Activated CD4-positive, alpha-beta T cell treated with anti-CD3 and anti-CD28 coated beads for 24 hours (primary cell): ENCODE measurements at regions not wholly inside any gene's neighbourhood (a gene's known extent, or its start where the extent isn't known, plus 50 kb on each side); places are given as distances from the start of the nearest gene placed in this dataset.
"Not testable (repeated sequence)": the region's sequence is repeated elsewhere in the genome, so short reads cannot be mapped to it uniquely, and the experiment has no call there.

ENCODE experiments used
- DNase-seq, 2 donors: peaks; one replicate each; pipeline ENCODE4 v3.0.0-alpha.2; 2020; ENCODE audit warnings: low read depth in 2 of 2

DNA sequence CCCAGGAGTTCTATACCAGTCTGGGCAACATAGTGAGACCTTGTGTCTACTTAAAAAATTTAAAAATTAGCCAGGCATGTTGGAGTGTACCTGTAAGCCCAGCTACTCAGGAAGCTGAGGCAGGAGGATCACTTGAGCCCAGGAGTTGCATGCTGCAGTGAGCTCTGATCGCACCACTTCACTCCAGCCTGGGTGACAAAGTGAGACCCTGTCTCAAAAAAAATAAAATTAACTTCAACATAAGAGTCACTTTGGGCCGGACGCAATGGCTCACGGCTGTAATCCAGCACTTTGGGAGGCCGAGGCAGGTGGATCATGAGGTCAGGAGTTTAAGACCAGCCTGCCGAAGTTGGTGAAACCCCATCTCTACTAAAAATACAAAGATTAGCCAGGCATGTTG lies 699.1 kb upstream of the AUTS2 start:
- DNase-seq, result not testable (repeated sequence)

- DNase-seq, result no peak
These were observed 698.2 kb upstream of the AUTS2 start for GRCh38 chr7:68900096-68900495.

- no peak for DNase-seq
These were observed 693.6 kb upstream of the AUTS2 start for GRCh38 chr7:68904630-68905029.

- no peak for DNase-seq
These were observed 686.5 kb upstream of the AUTS2 start for GRCh38 chr7:68911754-68912153.

DNA sequence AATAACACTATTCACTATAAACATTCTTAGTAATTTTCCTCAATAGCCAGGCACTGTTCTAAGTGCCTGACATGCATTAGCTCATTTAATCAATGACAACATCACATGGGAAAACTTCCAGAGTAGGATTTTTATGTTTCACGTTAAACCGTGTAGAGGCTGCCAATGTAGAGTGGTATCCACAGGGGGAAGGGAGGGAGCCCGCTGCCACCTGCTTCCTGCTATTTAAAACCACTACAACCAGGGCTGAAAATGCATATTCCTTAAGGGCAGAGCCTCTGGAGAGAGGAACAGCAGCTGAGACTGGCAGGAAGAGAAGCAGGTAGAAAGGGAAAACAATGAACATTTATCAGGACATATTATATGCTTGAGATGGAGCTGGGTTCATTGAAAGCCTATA lies 684.3 kb upstream of the AUTS2 start:
- no peak for DNase-seq

DNA sequence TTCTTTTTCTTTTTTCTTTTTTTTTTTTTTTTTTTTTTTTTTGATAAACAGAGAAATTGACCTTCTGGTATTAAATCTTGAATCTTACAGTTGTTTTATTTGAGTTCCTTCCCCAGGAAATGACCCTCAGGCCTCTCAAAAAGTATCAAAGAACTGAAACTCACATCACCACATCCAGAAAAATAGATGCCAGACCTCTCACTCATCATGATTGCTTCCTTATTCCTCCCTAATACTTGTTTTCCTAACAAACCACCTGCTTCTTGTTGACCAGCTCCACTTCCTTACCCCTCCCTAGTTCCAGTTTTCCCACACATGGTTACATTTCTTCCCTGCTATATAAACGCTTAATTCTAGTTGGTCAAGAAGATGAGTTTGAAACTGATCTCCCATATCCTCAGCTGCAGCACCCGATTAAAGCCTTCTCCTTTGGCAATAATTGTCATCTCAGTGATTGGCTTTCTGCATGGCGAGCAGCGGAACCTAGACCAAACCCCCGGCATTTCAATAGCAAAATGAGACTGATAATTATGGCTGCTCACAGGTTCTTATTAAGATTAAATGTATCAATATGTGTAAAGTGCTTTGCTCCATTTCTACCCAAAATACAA lies 681.1 kb upstream of the AUTS2 start:
- no peak for DNase-seq

DNA sequence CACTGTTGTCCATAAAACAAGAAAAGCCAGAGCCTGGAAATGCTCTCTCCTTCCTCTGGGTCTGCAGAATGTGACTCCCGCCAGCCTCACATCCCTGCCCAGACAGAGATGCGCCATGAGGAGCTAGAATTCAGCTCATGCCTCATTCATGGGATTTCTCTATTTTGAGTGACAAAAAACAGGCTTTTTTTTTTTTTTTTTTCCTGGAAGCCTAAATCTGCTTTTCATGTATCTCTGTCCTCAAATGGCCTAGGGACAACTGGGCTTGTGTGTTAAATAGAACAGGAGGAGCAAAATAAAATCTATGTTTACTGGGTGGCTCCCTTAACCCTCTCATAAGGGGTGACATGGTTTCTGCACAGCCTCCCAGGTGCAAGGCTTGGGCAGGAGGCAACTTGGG lies 679.7 kb upstream of the AUTS2 start:
- no peak for DNase-seq

DNA sequence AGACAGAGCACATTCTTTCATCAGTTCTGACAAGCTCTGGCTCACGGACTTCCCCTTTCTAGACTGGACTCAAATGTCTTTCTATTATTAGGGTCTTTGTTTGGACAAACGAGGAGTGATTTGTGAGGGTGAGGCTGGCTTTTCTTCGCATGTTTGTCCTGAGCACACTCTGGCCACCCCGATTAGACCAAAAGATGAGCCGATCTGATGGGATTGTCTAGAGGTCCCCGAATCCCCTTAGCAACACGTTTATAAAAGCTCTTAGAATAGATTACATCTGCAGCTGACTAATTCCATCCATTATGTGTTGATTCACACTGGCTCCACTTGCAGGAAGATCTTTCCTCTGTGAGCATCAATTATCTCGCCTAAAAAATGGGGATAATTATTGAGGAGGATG lies 675.4 kb upstream of the AUTS2 start:
- DNase-seq, result no peak

DNA sequence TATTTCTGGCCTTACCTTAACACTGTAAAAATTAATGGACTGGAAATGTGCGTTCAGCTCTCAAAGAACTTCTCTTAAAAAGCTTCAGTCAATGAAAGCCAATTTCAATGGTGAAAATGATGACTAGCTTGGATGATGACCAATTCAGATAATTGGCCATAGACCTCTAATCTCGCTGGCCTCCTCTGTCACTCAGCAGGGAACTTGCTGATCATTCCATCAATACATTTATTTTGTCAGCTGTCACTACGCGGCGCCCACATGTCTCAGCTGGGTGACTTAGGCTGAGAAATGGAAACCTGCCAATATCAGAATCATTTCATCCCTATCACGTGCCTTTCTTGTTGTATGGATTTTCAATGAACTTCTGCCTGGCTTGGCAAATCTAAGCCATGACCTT lies 673.0 kb upstream of the AUTS2 start:
- no peak for DNase-seq

DNA sequence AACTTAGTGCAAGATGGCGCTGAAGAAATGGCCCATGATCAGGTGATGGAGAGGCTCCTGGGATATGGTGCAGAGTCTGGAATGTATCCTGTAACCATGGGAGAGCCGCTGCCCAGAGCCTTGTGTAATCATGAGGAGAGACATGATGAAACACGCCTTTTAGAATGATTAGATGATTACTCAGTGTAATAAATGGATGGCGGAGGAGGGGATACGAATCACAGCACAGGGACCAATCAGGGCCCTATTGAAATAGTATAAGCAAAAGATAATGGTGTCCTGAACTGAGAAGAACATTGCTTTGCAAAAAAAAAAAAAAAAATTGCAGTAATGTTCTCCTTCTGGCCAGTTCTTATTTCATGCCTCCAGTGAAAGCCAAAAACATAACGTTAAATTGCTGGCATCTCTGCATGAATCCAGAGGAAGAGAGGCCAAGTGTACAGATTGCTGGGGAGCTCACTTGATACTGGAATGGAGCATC lies 668.5 kb upstream of the AUTS2 start:
- no peak for DNase-seq

DNA sequence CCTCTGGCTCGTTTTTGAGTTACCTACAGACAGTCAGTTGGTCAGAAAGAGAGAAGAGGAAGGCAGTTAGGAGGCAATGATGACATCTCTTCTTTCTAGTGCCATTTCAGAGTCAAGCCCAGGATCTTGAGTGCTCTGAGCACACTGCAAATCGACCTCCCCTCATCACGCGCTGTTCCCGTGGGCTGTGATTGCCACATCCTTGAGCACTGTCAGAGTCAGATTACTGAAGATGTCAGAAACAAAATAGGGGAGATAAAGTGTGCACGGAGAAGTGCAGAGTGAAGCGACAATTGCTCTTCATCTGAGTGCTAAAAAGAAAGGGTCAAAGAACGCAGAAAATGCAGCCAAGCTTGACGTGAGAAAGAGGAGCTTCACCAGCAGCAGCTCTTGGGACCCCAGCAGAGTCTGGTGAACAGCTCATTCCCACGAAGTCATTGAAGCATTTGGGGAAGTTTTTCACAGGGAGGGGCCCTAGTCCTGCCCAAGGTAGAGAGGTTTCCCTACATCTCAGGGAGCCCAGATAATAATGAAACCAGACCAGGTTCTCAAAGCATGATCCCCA lies 661.7 kb upstream of the AUTS2 start:
- DNase-seq, result no peak

GRCh38 chr7:68938151-68938550 lies 660.1 kb upstream of the AUTS2 start:
- DNase-seq, result no peak

DNA sequence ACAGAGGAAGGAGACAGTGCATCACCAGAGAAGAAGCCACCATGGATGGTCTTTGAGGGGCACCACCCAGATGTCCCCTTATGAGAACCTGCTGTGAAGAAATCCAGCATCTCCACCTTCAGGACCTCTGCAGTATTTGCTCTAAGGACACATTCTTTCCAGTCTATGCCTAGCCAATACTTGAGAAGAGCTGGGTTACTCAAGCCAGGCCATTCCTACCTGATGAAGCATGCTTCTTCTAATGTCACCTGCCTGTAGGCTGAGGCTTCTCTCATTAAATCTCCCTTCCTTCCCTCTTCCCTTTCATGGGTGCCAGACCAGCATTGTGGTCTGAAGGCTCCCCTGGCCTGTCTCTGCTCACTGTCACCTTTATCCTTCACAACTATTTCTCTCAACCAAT lies 654.5 kb upstream of the AUTS2 start:
- DNase-seq, result no peak

GRCh38 chr7:68955656-68956055 lies 642.6 kb upstream of the AUTS2 start:
- no peak for DNase-seq

- no peak for DNase-seq
These were observed 639.7 kb upstream of the AUTS2 start for GRCh38 chr7:68958571-68958970.

DNA sequence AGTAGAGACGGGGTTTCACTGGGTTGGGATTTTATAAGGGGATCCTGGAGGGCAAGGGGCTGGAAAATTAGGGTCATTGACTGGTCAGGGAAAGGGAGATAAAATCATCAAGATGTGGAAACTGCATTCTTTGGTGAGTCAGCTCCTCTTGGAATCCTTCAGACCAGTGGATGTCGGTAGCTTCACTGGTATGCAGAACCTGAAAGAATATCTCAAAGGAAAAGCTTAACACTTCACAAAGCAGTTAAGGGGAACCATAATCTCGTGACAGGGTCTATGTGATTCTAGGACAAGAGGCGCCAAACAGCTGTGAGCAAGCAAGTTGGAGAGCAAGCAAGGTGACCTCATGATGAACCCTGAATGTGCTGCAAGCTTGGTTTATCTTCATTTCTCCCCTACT lies 634.7 kb upstream of the AUTS2 start:
- DNase-seq, result no peak

GRCh38 chr7:68964060-68964459 lies 634.2 kb upstream of the AUTS2 start:
- DNase-seq, result no peak

DNA sequence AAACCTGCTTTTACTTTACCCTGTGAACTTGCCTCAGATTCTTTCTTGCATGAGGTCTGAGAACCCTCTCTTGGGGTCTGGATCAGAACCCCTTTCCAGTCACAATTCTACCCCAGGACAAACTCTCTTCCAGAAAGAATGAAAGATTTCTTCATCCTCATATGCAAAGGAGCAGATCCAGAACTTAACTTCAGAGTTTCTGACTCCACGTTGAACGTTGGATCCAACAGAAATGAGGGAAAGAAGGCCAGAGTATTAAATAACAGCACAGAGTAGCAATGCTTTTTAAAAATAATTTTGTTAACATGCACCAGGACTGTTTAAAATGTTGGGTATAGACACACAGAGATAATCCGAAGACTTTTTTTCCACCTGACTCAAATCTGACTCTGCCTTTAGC lies 632.9 kb upstream of the AUTS2 start:
- DNase-seq, result no peak

GRCh38 chr7:68967598-68967997 lies 630.7 kb upstream of the AUTS2 start:
- DNase-seq, result no peak

DNA sequence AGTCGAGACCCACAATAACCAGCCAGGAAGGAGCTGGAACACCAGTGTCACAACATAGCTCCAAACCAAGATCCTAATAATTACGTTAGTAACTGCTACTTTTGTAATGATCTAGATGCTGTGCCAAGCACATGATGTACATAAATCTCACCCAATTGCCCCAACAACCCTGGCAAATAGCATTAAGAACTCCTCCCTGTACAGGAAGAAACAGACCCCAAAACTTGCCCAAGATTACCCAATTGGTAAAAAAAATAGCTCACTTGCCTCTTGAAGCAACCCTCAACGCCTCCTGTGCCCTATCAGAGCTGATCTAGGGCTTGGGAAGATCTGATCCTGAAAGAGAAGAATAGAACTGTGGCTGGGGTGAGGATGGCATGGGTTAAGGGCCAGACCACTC lies 628.7 kb upstream of the AUTS2 start:
- DNase-seq, result no peak

GRCh38 chr7:68971634-68972340 lies 626.5 kb upstream of the AUTS2 start:
- DNase-seq, result no peak

GRCh38 chr7:68977385-68978055 lies 620.8 kb upstream of the AUTS2 start:
- no peak for DNase-seq

GRCh38 chr7:68978710-68979109 lies 619.6 kb upstream of the AUTS2 start:
- DNase-seq, result no peak
